Esophagus squamous epithelium (tissue), 5 donors: ENCODE measurements at regions not wholly inside any gene's neighbourhood (a gene's known extent, or its start where the extent isn't known, plus 50 kb on each side); places are given as distances from the start of the nearest gene placed in this dataset.

Source experiments
- DNase-seq: peaks from one replicate; lab custom pipeline; 2025; lab: John Stamatoyannopoulos, UW
- H3K27ac ChIP-seq, 4 donors: fragments of 200-600 bp; sonication (generic); one replicate each; pipeline ENCODE4 v1.5.1; 2016 to 2019; ENCODE audit warnings: mild to moderate bottlenecking in 1 of 4
- H3K27me3 ChIP-seq, 4 donors: fragments of 200-600 bp; sonication (generic); 1 replicate in 3 of 4; 2 replicates in 1 of 4; pipeline versions ENCODE4 v1.5.1 to v1.6.0; 2017 to 2021; ENCODE audit warnings: antibody characterized with exemption in 1 of 4
- H3K36me3 ChIP-seq, 3 donors: fragments of 200-600 bp; sonication (generic); one replicate each; pipeline ENCODE4 v1.5.1; 2016 to 2019
- H3K4me1 ChIP-seq, 3 donors: fragments of 200-600 bp; sonication (generic); one replicate each; pipeline ENCODE4 v1.5.1; 2017 to 2019
- H3K4me3 ChIP-seq, 4 donors: fragments of 200-600 bp; sonication (generic); 1 replicate in 3 of 4; 2 replicates in 1 of 4; pipeline ENCODE4 v1.5.1; 2016 to 2019; ENCODE audit warnings: mild to moderate bottlenecking in 2 of 4, moderate library complexity in 1 of 4
- H3K9me3 ChIP-seq, 3 donors: fragments of 200-600 bp; sonication (generic); one replicate each; pipeline ENCODE4 v1.5.1; 2016 to 2019
- CTCF ChIP-seq, 6 experiments: fragments of 450-650 bp in 4 of 6; fragments of 200-600 bp in 2 of 6; sonication (generic) in 2 of 6; IDR thresholded peaks; one replicate each; pipeline ENCODE4 v1.5.1; 2016 to 2019; ENCODE audit warnings: antibody characterized with exemption in 6 of 6, mild to moderate bottlenecking in 4 of 6, moderate library complexity in 4 of 6
- POLR2A ChIP-seq, 4 donors: fragments of 450-650 bp; IDR thresholded peaks; one replicate each; pipeline ENCODE4 v1.6.1; 2017; ENCODE audit warnings: antibody characterized with exemption in 4 of 4, mild to moderate bottlenecking in 4 of 4, moderate library complexity in 3 of 4
- WGBS, 2 donors: methylation state at CpG; one replicate each; pipeline ENCODE4 v1.1.5; 2018; 5-methylcytosine and 5-hydroxymethylcytosine counted together
- intact Hi-C: fragments of 100-400 bp; cut with DNase I; formaldehyde crosslinking; loops from one replicate; pipeline ENCODE4 v1.15.0; 2022
- donor health status: DM: yes; HTN: yes; CAD: no.

- H3K9me3 ChIP-seq = peaks cover 0 to 11% (median 0%) of the 10 kb centered on the region in 3 donors
- TF ChIP-seq POLR2A (IDR thresholded peaks at IDR 0.05) (no peak), CTCF (IDR thresholded peaks at IDR 0.05) (no peak)
- no peak for DNase-seq
- no peak overlapping the region for H3K4me3 ChIP-seq
- peaks cover 0 to 2% (median 0%) of the 10 kb centered on the region in 4 donors for H3K27me3 ChIP-seq
- intact Hi-C loops = no loop called here
- H3K4me1 ChIP-seq = no peaks in the 10 kb centered on the region
- no peaks in the 10 kb centered on the region for H3K36me3 ChIP-seq
- 64 to 72% methylated on average over 2 of the region's 2 CpGs for WGBS, 2 donors
- H3K27ac ChIP-seq = no peak overlapping the region
These were observed 81.9 kb downstream of the NPTX2 start for GRCh38 chr7:98698976-98699375.

- Histone ChIP-seq H3K27ac (no peak overlapping the region), H3K4me3 (no peak overlapping the region), H3K36me3 (no peaks in the 10 kb centered on the region), H3K4me1 (no peaks in the 10 kb centered on the region), H3K9me3 (peaks cover 0 to 11% (median 0%) of the 10 kb centered on the region in 3 donors), H3K27me3 (peaks cover 0 to 8% (median 0%) of the 10 kb centered on the region in 4 donors)
- no peak for DNase-seq
- intact Hi-C loops = no loop called here
- 49 to 69% methylated on average over 3 of the region's 3 CpGs for WGBS, 2 donors
- TF ChIP-seq CTCF (IDR thresholded peaks at IDR 0.05) (no peak), POLR2A (IDR thresholded peaks at IDR 0.05) (no peak)
These were observed 83.4 kb downstream of the NPTX2 start for GRCh38 chr7:98700533-98700932.

- WGBS, 2 donors = 79 to 87% methylated on average over 11 of the region's 11 CpGs
- no peaks in the 10 kb centered on the region for H3K4me1 ChIP-seq
- no peak overlapping the region for H3K27ac ChIP-seq
- H3K9me3 ChIP-seq = peaks cover 0 to 11% (median 0%) of the 10 kb centered on the region in 3 donors
- intact Hi-C loops = no loop called here
- DNase-seq = no peak
- TF ChIP-seq POLR2A (IDR thresholded peaks at IDR 0.05) = no peak
- TF ChIP-seq CTCF (IDR thresholded peaks at IDR 0.05) = no peak
- H3K36me3 ChIP-seq = no peaks in the 10 kb centered on the region
- H3K4me3 ChIP-seq = no peak overlapping the region
- H3K27me3 ChIP-seq = peaks cover 0 to 12% (median 0%) of the 10 kb centered on the region in 4 donors
These were observed 84.3 kb downstream of the NPTX2 start for GRCh38 chr7:98701372-98701771.

GRCh38 chr7:98702021-98702420 is 84.9 kb downstream of the NPTX2 start:
- 73 to 88% methylated on average over 2 of the region's 2 CpGs for WGBS, 2 donors
- no peaks in the 10 kb centered on the region for H3K4me1 ChIP-seq
- DNase-seq = no peak
- no peak overlapping the region for H3K4me3 ChIP-seq
- peaks cover 0 to 6% (median 0%) of the 10 kb centered on the region in 3 donors for H3K9me3 ChIP-seq
- peaks cover 0 to 12% (median 0%) of the 10 kb centered on the region in 4 donors for H3K27me3 ChIP-seq
- H3K27ac ChIP-seq = no peak overlapping the region
- intact Hi-C loops = no loop called here
- TF ChIP-seq POLR2A (IDR thresholded peaks at IDR 0.05) (no peak), CTCF (IDR thresholded peaks at IDR 0.05) (no peak)
- no peaks in the 10 kb centered on the region for H3K36me3 ChIP-seq

GRCh38 chr7:98703916-98704315 is 86.8 kb downstream of the NPTX2 start:
- Histone ChIP-seq H3K4me3 (no peak overlapping the region), H3K9me3 (no peaks in the 10 kb centered on the region), H3K27ac (no peak overlapping the region), H3K36me3 (no peaks in the 10 kb centered on the region), H3K4me1 (no peaks in the 10 kb centered on the region), H3K27me3 (peaks cover 0 to 16% (median 0%) of the 10 kb centered on the region in 4 donors)
- intact Hi-C loops = no loop called here
- 47 to 100% methylated on average over 1 to 5 of the region's 10 CpGs for WGBS, 2 donors
- TF ChIP-seq CTCF (IDR thresholded peaks at IDR 0.05) = no peak
- no peak for TF ChIP-seq POLR2A (IDR thresholded peaks at IDR 0.05)
- no peak for DNase-seq
